Omental fat pad (tissue), 3 donors: ENCODE measurements at regions not wholly inside any gene's neighbourhood (a gene's known extent, or its start where the extent isn't known, plus 50 kb on each side); places are given as distances from the start of the nearest gene placed in this dataset.

ENCODE experiments used
- ATAC-seq: fragments of 150-250 bp; one replicate; pipeline ENCODE4 v1.9.1; 2016; ENCODE audit warnings: mild to moderate bottlenecking, moderate library complexity; ENCODE audit not compliant: low FRiP score
- DNase-seq: peaks from one replicate; pipeline ENCODE4 v3.0.0-alpha.2; 2019; ENCODE audit warnings: low spot score
- TF ChIP-seq, protein P1 (sequence below), 3 donors: fragments of 450-650 bp; IDR thresholded peaks; one replicate each; pipeline ENCODE4 v1.5.1; 2016 to 2017; ENCODE audit warnings: antibody characterized with exemption in 3 of 3, mild to moderate bottlenecking in 3 of 3, moderate library complexity in 2 of 3

DNA sequence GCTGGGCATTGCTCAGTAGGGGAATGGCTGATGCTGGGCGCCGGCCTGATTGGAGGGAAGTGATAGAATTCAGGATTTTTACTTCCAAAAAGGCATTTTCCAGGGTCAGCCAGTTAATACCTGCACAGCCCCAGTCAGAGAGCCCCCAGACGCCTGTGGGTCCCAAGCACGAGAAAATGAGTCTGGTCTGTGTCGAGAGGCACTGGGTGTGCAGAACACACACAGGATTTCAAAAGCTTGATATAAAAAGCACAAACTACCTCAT, 164.6 kb upstream of the TNRC6C start:
- ATAC-seq = no peak
- no peak for DNase-seq
- TF ChIP-seq, protein P1, sequence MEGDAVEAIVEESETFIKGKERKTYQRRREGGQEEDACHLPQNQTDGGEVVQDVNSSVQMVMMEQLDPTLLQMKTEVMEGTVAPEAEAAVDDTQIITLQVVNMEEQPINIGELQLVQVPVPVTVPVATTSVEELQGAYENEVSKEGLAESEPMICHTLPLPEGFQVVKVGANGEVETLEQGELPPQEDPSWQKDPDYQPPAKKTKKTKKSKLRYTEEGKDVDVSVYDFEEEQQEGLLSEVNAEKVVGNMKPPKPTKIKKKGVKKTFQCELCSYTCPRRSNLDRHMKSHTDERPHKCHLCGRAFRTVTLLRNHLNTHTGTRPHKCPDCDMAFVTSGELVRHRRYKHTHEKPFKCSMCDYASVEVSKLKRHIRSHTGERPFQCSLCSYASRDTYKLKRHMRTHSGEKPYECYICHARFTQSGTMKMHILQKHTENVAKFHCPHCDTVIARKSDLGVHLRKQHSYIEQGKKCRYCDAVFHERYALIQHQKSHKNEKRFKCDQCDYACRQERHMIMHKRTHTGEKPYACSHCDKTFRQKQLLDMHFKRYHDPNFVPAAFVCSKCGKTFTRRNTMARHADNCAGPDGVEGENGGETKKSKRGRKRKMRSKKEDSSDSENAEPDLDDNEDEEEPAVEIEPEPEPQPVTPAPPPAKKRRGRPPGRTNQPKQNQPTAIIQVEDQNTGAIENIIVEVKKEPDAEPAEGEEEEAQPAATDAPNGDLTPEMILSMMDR (IDR thresholded peaks at IDR 0.05) = no peak

GRCh38 chr17:77794846-77795245, 163.7 kb upstream of the TNRC6C start:
- DNase-seq = no peak
- TF ChIP-seq, protein P1 (IDR thresholded peaks at IDR 0.05) = no peak
- no peak for ATAC-seq

GRCh38 chr17:77795685-77796084, 162.8 kb upstream of the TNRC6C start:
- no peak for DNase-seq

GRCh38 chr17:77796176-77796860, 162.2 kb upstream of the TNRC6C start:
- no peak for DNase-seq
- peak; percentile 89 for ATAC-seq
- TF ChIP-seq, protein P1 (IDR thresholded peaks at IDR 0.05) = no peak

More at GRCh38 chr17:77795685-77796084, 162.8 kb upstream of the TNRC6C start:
- TF ChIP-seq, protein P1 (IDR thresholded peaks at IDR 0.05) = no peak
- ATAC-seq = no peak

- DNase-seq = no peak
- ATAC-seq = no peak
- TF ChIP-seq, protein P1 (IDR thresholded peaks at IDR 0.05) = no peak
These were observed 160.5 kb upstream of the TNRC6C start for GRCh38 chr17:77798031-77798430.

GRCh38 chr17:77798481-77798880, 160.0 kb upstream of the TNRC6C start:
- ATAC-seq = no peak
- TF ChIP-seq, protein P1 (IDR thresholded peaks at IDR 0.05) = no peak
- DNase-seq = no peak

DNA sequence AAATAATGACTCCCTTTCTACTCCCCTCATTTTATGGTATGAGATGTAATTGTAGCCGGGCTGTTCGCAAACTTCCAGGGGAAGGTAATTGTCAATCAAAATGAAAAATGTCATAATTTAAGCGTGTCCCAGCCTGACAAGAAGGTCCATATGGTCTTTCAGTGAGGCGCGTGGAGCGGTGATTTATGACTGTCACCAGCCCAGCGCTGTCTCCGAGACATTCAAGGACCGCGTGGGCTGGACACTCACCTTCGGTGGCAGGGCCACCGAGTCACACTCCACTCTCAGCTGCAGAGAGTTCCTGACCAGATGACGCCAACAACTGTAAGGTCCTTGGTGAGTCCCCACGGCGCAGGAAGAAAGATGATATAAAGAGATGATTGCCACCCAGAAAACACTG, 157.7 kb upstream of the TNRC6C start:
- DNase-seq (no peak), ATAC-seq (no peak)
- TF ChIP-seq, protein P1 (IDR thresholded peaks at IDR 0.05) = no peak
